H1 (cell line): ENCODE measurements at regions not wholly inside any gene's neighbourhood (a gene's known extent, or its start where the extent isn't known, plus 50 kb on each side); places are given as distances from the start of the nearest gene placed in this dataset.

ENCODE experiments used
- HDAC6 ChIP-seq: IDR thresholded peaks from one replicate; pipeline ENCODE4 v1.7.1; 2012; ENCODE audit warnings: low read depth, mild to moderate bottlenecking, inconsistent platforms, low read length, moderate library complexity
- KDM1A ChIP-seq: fragments of 200-600, 300-600 bp; sonication (generic); IDR thresholded peaks from 2 replicates; pipeline ENCODE4 v1.7.1; 2016; ENCODE audit warnings: mild to moderate bottlenecking, low read length, borderline replicate concordance
- TF ChIP-seq, protein P1 (sequence below): IDR thresholded peaks from 2 replicates; pipeline ENCODE4 v1.6.1; 2012; ENCODE audit warnings: low read length, inconsistent platforms

DNA sequence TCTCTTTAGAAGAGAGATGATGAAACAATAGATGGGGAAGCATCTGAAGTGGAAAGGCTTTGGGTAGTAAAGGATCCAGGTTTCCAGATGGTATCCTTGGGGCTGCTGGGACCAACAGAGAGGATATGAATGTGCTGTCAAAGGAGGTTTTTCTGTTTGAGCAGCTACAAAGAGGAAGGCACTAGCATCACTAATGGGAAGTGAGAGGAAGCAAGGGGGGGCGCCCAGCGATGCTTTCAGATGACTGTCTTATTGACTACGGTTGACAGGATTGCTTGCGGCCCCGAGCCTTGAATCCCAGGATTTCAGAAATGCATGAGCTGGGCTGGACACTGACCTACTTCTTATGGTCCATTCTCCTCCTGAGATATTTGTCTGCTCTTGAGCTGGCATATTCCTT lies 103.8 kb upstream of the GALNT15 start (continued):
- TF ChIP-seq, protein P1, sequence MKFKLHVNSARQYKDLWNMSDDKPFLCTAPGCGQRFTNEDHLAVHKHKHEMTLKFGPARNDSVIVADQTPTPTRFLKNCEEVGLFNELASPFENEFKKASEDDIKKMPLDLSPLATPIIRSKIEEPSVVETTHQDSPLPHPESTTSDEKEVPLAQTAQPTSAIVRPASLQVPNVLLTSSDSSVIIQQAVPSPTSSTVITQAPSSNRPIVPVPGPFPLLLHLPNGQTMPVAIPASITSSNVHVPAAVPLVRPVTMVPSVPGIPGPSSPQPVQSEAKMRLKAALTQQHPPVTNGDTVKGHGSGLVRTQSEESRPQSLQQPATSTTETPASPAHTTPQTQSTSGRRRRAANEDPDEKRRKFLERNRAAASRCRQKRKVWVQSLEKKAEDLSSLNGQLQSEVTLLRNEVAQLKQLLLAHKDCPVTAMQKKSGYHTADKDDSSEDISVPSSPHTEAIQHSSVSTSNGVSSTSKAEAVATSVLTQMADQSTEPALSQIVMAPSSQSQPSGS, result no peak
- TF ChIP-seq HDAC6 (no peak), KDM1A (no peak)
